ENCODE measurements at regions not wholly inside any gene's neighbourhood (a gene's known extent, or its start where the extent isn't known, plus 50 kb on each side); places are given as distances from the start of the nearest gene placed in this dataset.

DNA sequence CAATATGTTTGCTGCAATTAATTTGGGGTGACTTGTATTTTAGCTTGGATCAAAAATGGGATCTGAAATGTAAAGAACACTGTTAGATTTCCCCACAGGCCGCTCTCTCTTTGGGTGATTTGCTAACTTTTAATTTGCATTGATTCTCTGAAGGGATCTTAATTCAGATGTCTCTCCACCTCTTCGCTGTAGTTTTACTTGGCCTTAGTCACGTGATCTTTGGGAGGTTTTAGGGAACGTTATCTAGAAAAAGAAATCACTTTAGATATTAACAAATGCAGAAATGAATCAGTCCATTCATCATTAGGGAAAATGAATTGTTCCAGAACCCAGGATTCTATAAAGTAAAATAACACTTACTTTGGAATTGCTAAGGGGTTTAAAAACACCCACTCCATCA, 390.2 kb downstream of the THBS2 start:
- ATAC-seq = no peak
- 93 to 100% methylated on average over 2 to 4 of the region's 4 CpGs for WGBS, 2 donors (ENCODE audit: low coverage in 1 of 2)
- Histone ChIP-seq H3K4me1 (no peaks in the 10 kb centered on the region), H3K9me3 (no peaks in the 10 kb centered on the region), H3K27me3 (no peaks in the 10 kb centered on the region), H3K27ac (no peak overlapping the region), H3K36me3 (no peaks in the 10 kb centered on the region), H3K4me3 (no peak overlapping the region)
- TF ChIP-seq, protein P1, sequence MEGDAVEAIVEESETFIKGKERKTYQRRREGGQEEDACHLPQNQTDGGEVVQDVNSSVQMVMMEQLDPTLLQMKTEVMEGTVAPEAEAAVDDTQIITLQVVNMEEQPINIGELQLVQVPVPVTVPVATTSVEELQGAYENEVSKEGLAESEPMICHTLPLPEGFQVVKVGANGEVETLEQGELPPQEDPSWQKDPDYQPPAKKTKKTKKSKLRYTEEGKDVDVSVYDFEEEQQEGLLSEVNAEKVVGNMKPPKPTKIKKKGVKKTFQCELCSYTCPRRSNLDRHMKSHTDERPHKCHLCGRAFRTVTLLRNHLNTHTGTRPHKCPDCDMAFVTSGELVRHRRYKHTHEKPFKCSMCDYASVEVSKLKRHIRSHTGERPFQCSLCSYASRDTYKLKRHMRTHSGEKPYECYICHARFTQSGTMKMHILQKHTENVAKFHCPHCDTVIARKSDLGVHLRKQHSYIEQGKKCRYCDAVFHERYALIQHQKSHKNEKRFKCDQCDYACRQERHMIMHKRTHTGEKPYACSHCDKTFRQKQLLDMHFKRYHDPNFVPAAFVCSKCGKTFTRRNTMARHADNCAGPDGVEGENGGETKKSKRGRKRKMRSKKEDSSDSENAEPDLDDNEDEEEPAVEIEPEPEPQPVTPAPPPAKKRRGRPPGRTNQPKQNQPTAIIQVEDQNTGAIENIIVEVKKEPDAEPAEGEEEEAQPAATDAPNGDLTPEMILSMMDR (IDR thresholded peaks at IDR 0.05) = no peak
- TF ChIP-seq POLR2AphosphoS5 (IDR thresholded peaks at IDR 0.05) = no peak
- TF ChIP-seq POLR2A (IDR thresholded peaks at IDR 0.05) = no peak
- TF ChIP-seq EP300 (IDR thresholded peaks at IDR 0.05) = no peak

DNA sequence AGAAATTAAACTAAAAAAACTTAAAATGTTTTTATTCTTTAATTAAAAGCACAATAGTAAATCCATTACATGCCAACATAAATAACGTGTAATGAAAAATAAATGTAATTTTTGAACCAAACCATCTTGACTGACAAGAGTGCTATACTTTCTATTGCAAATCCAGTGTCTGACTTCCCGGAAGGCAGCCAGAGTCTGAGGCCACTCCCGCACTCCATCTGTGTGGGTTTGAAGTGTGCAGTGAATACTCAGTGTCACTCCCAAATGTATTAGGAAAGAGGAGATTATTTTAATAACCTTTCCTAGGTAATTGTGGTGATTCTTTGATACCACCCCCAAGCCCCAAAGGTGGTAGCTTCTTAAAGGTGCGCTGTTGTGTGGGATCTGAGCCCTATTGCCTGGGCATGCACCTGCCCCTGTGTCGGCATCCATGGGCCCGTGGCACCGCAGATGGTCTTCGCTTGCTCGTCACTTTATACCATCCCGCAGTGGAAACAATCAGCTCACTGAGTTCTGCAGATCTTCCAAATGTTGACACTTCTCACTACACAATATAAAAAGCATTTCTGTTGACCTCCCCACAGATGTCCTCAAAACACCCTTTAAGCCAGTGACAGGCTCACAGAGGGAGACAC, 391.2 kb downstream of the THBS2 start:
- WGBS, 2 donors (ENCODE audit: low coverage in 1 of 2) = 88 to 98% methylated on average over 9 to 10 of the region's 10 CpGs
- TF ChIP-seq POLR2AphosphoS5 (IDR thresholded peaks at IDR 0.05) = no peak
- no peak for TF ChIP-seq EP300 (IDR thresholded peaks at IDR 0.05)
- TF ChIP-seq POLR2A (IDR thresholded peaks at IDR 0.05) = no peak
- TF ChIP-seq, protein P1 (IDR thresholded peaks at IDR 0.05) = no peak
- H3K36me3 ChIP-seq = no peaks in the 10 kb centered on the region
- no peaks in the 10 kb centered on the region for H3K4me1 ChIP-seq
- H3K4me3 ChIP-seq = no peak overlapping the region
- no peak for ATAC-seq
- H3K27ac ChIP-seq = no peak overlapping the region
- H3K27me3 ChIP-seq = no peaks in the 10 kb centered on the region
- H3K9me3 ChIP-seq = no peaks in the 10 kb centered on the region

DNA sequence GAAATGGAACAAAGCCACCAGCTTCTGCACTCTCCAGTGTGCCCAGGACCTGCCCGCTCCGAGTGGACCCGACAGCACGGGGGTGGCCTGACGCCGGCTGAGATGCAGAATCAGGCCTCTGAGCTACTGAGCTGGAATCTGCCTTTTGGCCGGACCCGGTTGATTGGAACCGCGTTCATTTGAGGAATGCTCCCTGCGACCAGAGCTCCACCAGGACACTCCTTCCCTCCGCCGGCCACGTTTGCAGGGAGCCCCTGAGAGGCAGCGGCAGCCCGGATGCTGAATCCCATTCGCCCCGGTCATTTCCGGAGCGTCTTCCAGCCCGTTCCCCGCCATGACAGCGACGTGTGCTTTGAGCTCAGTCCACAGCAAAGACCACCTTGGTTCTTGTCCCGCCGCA, 392.7 kb downstream of the THBS2 start:
- no peaks in the 10 kb centered on the region for H3K27me3 ChIP-seq
- no peaks in the 10 kb centered on the region for H3K36me3 ChIP-seq
- WGBS, 2 donors (ENCODE audit: low coverage in 1 of 2) = 88 to 92% methylated on average over 5 to 13 of the region's 26 CpGs
- ATAC-seq = no peak
- no peak overlapping the region for H3K4me3 ChIP-seq
- no peaks in the 10 kb centered on the region for H3K4me1 ChIP-seq
- no peak for TF ChIP-seq EP300 (IDR thresholded peaks at IDR 0.05)
- TF ChIP-seq, protein P1 (IDR thresholded peaks at IDR 0.05) = no peak
- TF ChIP-seq POLR2A (IDR thresholded peaks at IDR 0.05) = no peak
- TF ChIP-seq POLR2AphosphoS5 (IDR thresholded peaks at IDR 0.05) = no peak
- H3K27ac ChIP-seq = no peak overlapping the region
- H3K9me3 ChIP-seq = no peaks in the 10 kb centered on the region

DNA sequence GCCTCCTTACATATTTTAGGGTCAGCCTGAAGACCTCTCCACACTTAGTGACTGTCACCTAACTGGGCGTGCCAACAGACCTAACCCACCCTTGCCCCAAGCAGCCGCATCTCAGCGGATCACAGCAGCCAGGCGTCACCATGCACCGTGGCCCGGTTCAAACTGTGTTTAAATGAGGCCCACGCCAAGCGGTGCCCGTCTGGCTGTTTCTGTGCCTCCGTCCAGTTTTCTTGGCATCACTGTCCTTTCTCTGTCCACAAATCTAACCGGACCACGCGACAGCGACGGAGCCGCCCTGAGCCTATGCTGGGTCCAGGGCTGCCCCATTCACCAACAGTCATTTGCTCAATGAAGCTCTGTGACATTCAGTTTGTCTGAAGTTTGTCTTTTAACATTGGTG, 393.3 kb downstream of the THBS2 start:
- H3K9me3 ChIP-seq = no peaks in the 10 kb centered on the region
- WGBS, 2 donors (ENCODE audit: low coverage in 1 of 2) = 100% methylated on average over 4 of the region's 16 CpGs; no CpG with 5 or more reads in 1 of the 2 donors
- H3K27me3 ChIP-seq = no peaks in the 10 kb centered on the region
- H3K36me3 ChIP-seq = no peaks in the 10 kb centered on the region
- no peaks in the 10 kb centered on the region for H3K4me1 ChIP-seq
- ATAC-seq = no peak
- TF ChIP-seq EP300 (IDR thresholded peaks at IDR 0.05) = no peak
- TF ChIP-seq POLR2A (IDR thresholded peaks at IDR 0.05) = no peak
- TF ChIP-seq, protein P1 (IDR thresholded peaks at IDR 0.05) = no peak
- no peak for TF ChIP-seq POLR2AphosphoS5 (IDR thresholded peaks at IDR 0.05)
- no peak overlapping the region for H3K27ac ChIP-seq
- no peak overlapping the region for H3K4me3 ChIP-seq

DNA sequence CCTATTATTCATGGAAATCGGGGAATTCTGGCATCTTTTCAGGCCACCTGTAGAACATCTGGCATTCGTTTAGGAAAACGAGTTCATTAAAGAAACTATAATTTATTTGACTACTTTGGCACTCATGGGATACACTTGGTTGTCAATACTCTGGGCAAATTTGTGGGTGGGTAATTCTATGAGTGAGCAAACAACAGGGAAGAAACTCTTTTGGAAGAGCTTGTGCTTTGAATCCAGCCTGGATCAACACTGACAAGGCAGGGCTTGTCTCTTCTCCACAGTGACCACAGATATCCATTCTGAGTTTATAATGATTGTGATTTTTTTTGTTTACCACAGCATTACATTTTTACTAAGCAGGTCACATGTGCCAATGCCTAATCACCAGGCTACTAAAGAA, 394.7 kb downstream of the THBS2 start:
- no peak for ATAC-seq
- TF ChIP-seq POLR2AphosphoS5 (IDR thresholded peaks at IDR 0.05) (no peak), POLR2A (IDR thresholded peaks at IDR 0.05) (no peak), EP300 (IDR thresholded peaks at IDR 0.05) (no peak)
- TF ChIP-seq, protein P1 (IDR thresholded peaks at IDR 0.05) = no peak
- Histone ChIP-seq H3K27me3 (no peaks in the 10 kb centered on the region), H3K4me1 (no peaks in the 10 kb centered on the region), H3K9me3 (no peaks in the 10 kb centered on the region), H3K4me3 (no peak overlapping the region), H3K27ac (no peak overlapping the region), H3K36me3 (no peaks in the 10 kb centered on the region)
- 12 to 15% methylated on average over 3 of the region's 3 CpGs for WGBS, 2 donors (ENCODE audit: low coverage in 1 of 2)

Data from gastroesophageal sphincter (tissue), 4 donors.